ENCODE measurements at regions not wholly inside any gene's neighbourhood (a gene's known extent, or its start where the extent isn't known, plus 50 kb on each side); places are given as distances from the start of the nearest gene placed in this dataset.

- DNase-seq = no peak
Measured at GRCh38 chr6:73898599-73898998, 202.6 kb downstream of the CD109 start.

GRCh38 chr6:73893696-73894095, 197.7 kb downstream of the CD109 start:
- no peak for DNase-seq

GRCh38 chr6:73888050-73888449, 192.0 kb downstream of the CD109 start:
- no peak for DNase-seq

GRCh38 chr6:73885393-73885792, 189.4 kb downstream of the CD109 start:
- DNase-seq = no peak

GRCh38 chr6:73884540-73884939, 188.5 kb downstream of the CD109 start:
- no peak for DNase-seq

- no peak for DNase-seq
Measured at GRCh38 chr6:73879501-73880293, 183.7 kb downstream of the CD109 start.

GRCh38 chr6:73878403-73878802, 182.4 kb downstream of the CD109 start:
- DNase-seq = no peak
